Natural killer cell (primary cell): ENCODE measurements at regions not wholly inside any gene's neighbourhood (a gene's known extent, or its start where the extent isn't known, plus 50 kb on each side); places are given as distances from the start of the nearest gene placed in this dataset.

Experiments used
- ATAC-seq, 3 donors: fragments of 150-1000 bp in 2 of 3; fragments of 200-7000 bp in 1 of 3; cut with Tn5 transposase; 1 replicate in 1 of 3; 2 replicates in 2 of 3; pipeline ENCODE4 v1.10.0; 2021; ENCODE audit warnings: mild to moderate bottlenecking in 2 of 3, moderate library complexity in 2 of 3
- DNase-seq, 2 donors: peaks; one replicate each; pipeline versions ENCODE4 v3.0.0 to v3.0.0-alpha.2; 2013 to 2021; ENCODE audit warnings: mixed read lengths in 1 of 2
- H3K27ac ChIP-seq: one replicate; pipeline ENCODE4 v1.5.1; 2013; ENCODE audit warnings: mild to moderate bottlenecking, low read length
- H3K27me3 ChIP-seq: one replicate; pipeline ENCODE4 v1.6.1; 2013; ENCODE audit warnings: low read length; ENCODE audit not compliant: control insufficient read depth, insufficient read depth
- H3K36me3 ChIP-seq: one replicate; pipeline ENCODE4 v1.6.1; 2013; ENCODE audit warnings: low read length; ENCODE audit not compliant: control insufficient read depth, insufficient read depth
- H3K4me1 ChIP-seq: one replicate; pipeline ENCODE4 v1.6.1; 2013; ENCODE audit warnings: low read length; ENCODE audit not compliant: control insufficient read depth, insufficient read depth
- H3K4me3 ChIP-seq: one replicate; pipeline ENCODE4 v1.5.1; 2013; ENCODE audit warnings: low read length
- H3K9me3 ChIP-seq: one replicate; pipeline ENCODE4 v1.6.1; 2013; ENCODE audit warnings: low read length; ENCODE audit not compliant: control insufficient read depth, insufficient read depth
- H3K27ac Mint-ChIP-seq, 2 donors: one replicate each; pipeline ENCODE4 v1.8.0; 2022; ENCODE audit warnings: mild to moderate bottlenecking in 2 of 2, mixed read lengths in 2 of 2, moderate library complexity in 1 of 2
- H3K27me3 Mint-ChIP-seq, 2 donors: one replicate each; pipeline ENCODE4 v1.8.0; 2022; ENCODE audit warnings: low read depth in 2 of 2, mixed read lengths in 2 of 2
- H3K36me3 Mint-ChIP-seq: one replicate; pipeline ENCODE4 v1.8.0; 2022; ENCODE audit warnings: mixed read lengths
- H3K4me1 Mint-ChIP-seq, 2 donors: one replicate each; pipeline ENCODE4 v1.8.0; 2022; ENCODE audit warnings: mixed read lengths in 2 of 2
- H3K4me3 Mint-ChIP-seq: one replicate; pipeline ENCODE4 v1.8.0; 2022; ENCODE audit warnings: mild to moderate bottlenecking, moderate library complexity, mixed read lengths
- H3K9me3 Mint-ChIP-seq, 2 donors: one replicate each; pipeline ENCODE4 v1.8.0; 2022; ENCODE audit warnings: mixed read lengths in 2 of 2
- CTCF ChIP-seq: fragments of 200-600 bp; IDR thresholded peaks from one replicate; pipeline ENCODE4 v1.8.0; 2022; ENCODE audit warnings: antibody characterized with exemption
- WGBS: methylation state at CpG from one replicate; pipeline ENCODE4 v1.1.7; 2013; ENCODE audit warnings: missing lambda C conversion rate; ENCODE audit not compliant: insufficient coverage; 5-methylcytosine and 5-hydroxymethylcytosine counted together
- intact Hi-C: fragments of 100-400 bp; cut with micrococcal nuclease; formaldehyde crosslinking; loops from one replicate; pipeline ENCODE4 v1.14.2; 2022

GRCh38 chr6:11434565-11435326 lies 102.8 kb upstream of the TMEM170B start:
- H3K27me3 Mint-ChIP-seq, result peaks cover 0 to 4% of the 10 kb centered on the region in 2 donors
- no peak for TF ChIP-seq CTCF
- WGBS, result 96% methylated on average over 10 of the region's 10 CpGs
- ATAC-seq, result no peak
- no peak overlapping the region for H3K4me3 Mint-ChIP-seq
- Histone ChIP-seq H3K27me3 (no peaks in the 10 kb centered on the region), H3K4me1 (no peaks in the 10 kb centered on the region), H3K4me3 (no peak overlapping the region), H3K9me3 (no peaks in the 10 kb centered on the region), H3K27ac (no peak overlapping the region), H3K36me3 (no peaks in the 10 kb centered on the region)
- no peak overlapping the region for H3K27ac Mint-ChIP-seq
- intact Hi-C loops, result no loop called here
- peaks cover 21% of the 10 kb centered on the region in 2 donors for H3K4me1 Mint-ChIP-seq
- H3K36me3 Mint-ChIP-seq, result no peaks in the 10 kb centered on the region
- no peaks in the 10 kb centered on the region for H3K9me3 Mint-ChIP-seq
- DNase-seq, result no peak

GRCh38 chr6:11433860-11434259 lies 103.7 kb upstream of the TMEM170B start:
- Histone ChIP-seq H3K27ac (no peak overlapping the region), H3K4me3 (no peak overlapping the region), H3K4me1 (no peaks in the 10 kb centered on the region), H3K27me3 (no peaks in the 10 kb centered on the region), H3K36me3 (no peaks in the 10 kb centered on the region), H3K9me3 (no peaks in the 10 kb centered on the region)
- Mint-ChIP-seq H3K9me3 (no peaks in the 10 kb centered on the region), H3K4me1 (peaks cover 13 to 20% of the 10 kb centered on the region in 2 donors), H3K36me3 (no peaks in the 10 kb centered on the region), H3K27me3 (peaks cover 0 to 4% of the 10 kb centered on the region in 2 donors), H3K27ac (no peak overlapping the region), H3K4me3 (no peak overlapping the region)
- ATAC-seq (no peak), DNase-seq (no peak)
- intact Hi-C loops, result no loop called here
- WGBS, result 92% methylated on average over 1 of the region's 1 CpG
- TF ChIP-seq CTCF, result no peak

GRCh38 chr6:11432713-11433450 lies 104.7 kb upstream of the TMEM170B start:
- ATAC-seq (no peak), DNase-seq (no peak)
- 88% methylated on average over 1 of the region's 1 CpG for WGBS
- Mint-ChIP-seq H3K36me3 (no peaks in the 10 kb centered on the region), H3K4me3 (no peak overlapping the region), H3K4me1 (peaks cover 12 to 20% of the 10 kb centered on the region in 2 donors), H3K9me3 (no peaks in the 10 kb centered on the region), H3K27ac (no peak overlapping the region), H3K27me3 (peaks cover 0 to 4% of the 10 kb centered on the region in 2 donors)
- intact Hi-C loops, result no loop called here
- Histone ChIP-seq H3K9me3 (no peaks in the 10 kb centered on the region), H3K4me3 (no peak overlapping the region), H3K4me1 (peaks cover 3% of the 10 kb centered on the region), H3K27me3 (no peaks in the 10 kb centered on the region), H3K27ac (no peak overlapping the region), H3K36me3 (no peaks in the 10 kb centered on the region)
- TF ChIP-seq CTCF, result no peak
